GM23338 (cell line): ENCODE measurements at regions not wholly inside any gene's neighbourhood (a gene's known extent, or its start where the extent isn't known, plus 50 kb on each side); places are given as distances from the start of the nearest gene placed in this dataset.

Experiments
- ATAC-seq: fragments of 200-7000 bp; cut with Tn5 transposase; 3 replicates; pipeline ENCODE4 v1.9.1; 2020
- DNase-seq: peaks from one replicate; pipeline ENCODE4 v3.0.0-alpha.2; 2015; ENCODE audit warnings: low spot score
- H2AFZ ChIP-seq: fragments of 200-600 bp; sonication (generic); 2 replicates; pipeline ENCODE4 v1.8.0; 2016; ENCODE audit warnings: antibody characterized with exemption, mild to moderate bottlenecking, moderate library complexity
- H3F3A ChIP-seq: fragments of 200-600 bp; sonication (generic); replicated peaks from 2 replicates; pipeline ENCODE4 v1.8.0; 2017; ENCODE audit warnings: antibody characterized with exemption, mixed run types, low read depth
- H3K27ac ChIP-seq: fragments of 200-600 bp; sonication (generic); 2 replicates; pipeline ENCODE4 v1.6.1; 2016; ENCODE audit warnings: low read depth
- H3K27me3 ChIP-seq: fragments of 200-600 bp; sonication (generic); 2 replicates; pipeline ENCODE4 v1.8.0; 2016; ENCODE audit warnings: mild to moderate bottlenecking, mixed run types, moderate library complexity; ENCODE audit not compliant: insufficient read depth
- H3K36me3 ChIP-seq: fragments of 200-600 bp; sonication (generic); 2 replicates; pipeline ENCODE4 v1.8.0; 2016; ENCODE audit warnings: mild to moderate bottlenecking; ENCODE audit not compliant: insufficient read depth
- H3K4me1 ChIP-seq: fragments of 200-600 bp; sonication (generic); 2 replicates; pipeline ENCODE4 v1.8.0; 2016; ENCODE audit warnings: mild to moderate bottlenecking, moderate library complexity; ENCODE audit not compliant: insufficient read depth
- H3K4me2 ChIP-seq: fragments of 200-600 bp; sonication (generic); 2 replicates; pipeline ENCODE4 v1.7.1; 2017; ENCODE audit warnings: mixed run types
- H3K4me3 ChIP-seq: fragments of 200-600 bp; sonication (generic); 2 replicates; pipeline ENCODE4 v1.6.1; 2016; ENCODE audit warnings: mixed run types
- H3K79me2 ChIP-seq: fragments of 200-600 bp; sonication (generic); replicated peaks from 2 replicates; pipeline ENCODE4 v1.8.0; 2017; ENCODE audit warnings: mild to moderate bottlenecking; ENCODE audit not compliant: insufficient read depth
- H3K9me2 ChIP-seq: fragments of 200-600 bp; sonication (generic); 2 replicates; pipeline ENCODE4 v1.8.0; 2017; ENCODE audit not compliant: insufficient read depth
- H4K20me1 ChIP-seq: fragments of 200-600 bp; sonication (generic); replicated peaks from 2 replicates; pipeline ENCODE4 v1.8.0; 2017; ENCODE audit warnings: mild to moderate bottlenecking; ENCODE audit not compliant: insufficient read depth
- H3K27ac Mint-ChIP-seq: 2 replicates; pipeline ENCODE4 v1.8.0; 2020; ENCODE audit warnings: inconsistent platforms, mild to moderate bottlenecking, moderate library complexity, mixed read lengths
- H3K27me3 Mint-ChIP-seq: 3 replicates; pipeline ENCODE4 v1.8.0; 2022; ENCODE audit warnings: low read depth, mild to moderate bottlenecking, moderate library complexity, mixed read lengths, inconsistent platforms; ENCODE audit not compliant: insufficient read depth, poor library complexity
- H3K36me3 Mint-ChIP-seq: 3 replicates; pipeline ENCODE4 v1.8.0; 2021; ENCODE audit warnings: low read depth, mild to moderate bottlenecking, inconsistent platforms, moderate library complexity, mixed read lengths
- H3K4me1 Mint-ChIP-seq: 3 replicates; pipeline ENCODE4 v1.8.0; 2020; ENCODE audit warnings: mild to moderate bottlenecking, inconsistent platforms, mixed read lengths
- H3K4me3 Mint-ChIP-seq: 3 replicates; pipeline ENCODE4 v1.8.0; 2021; ENCODE audit warnings: moderate library complexity, mild to moderate bottlenecking, inconsistent platforms, mixed read lengths
- H3K9me3 Mint-ChIP-seq: 3 replicates; pipeline ENCODE4 v1.8.0; 2020; ENCODE audit warnings: moderate library complexity, mild to moderate bottlenecking, inconsistent platforms, mixed read lengths
- CREB1 ChIP-seq: fragments of 250-450 bp; sonication (Bioruptor Pico); IDR thresholded peaks from 2 replicates; pipeline ENCODE4 v1.5.0; 2020; ENCODE audit warnings: low read depth, mild to moderate bottlenecking, moderate library complexity
- EZH2 ChIP-seq: fragments of 200-600 bp; sonication (generic); IDR thresholded peaks from one replicate; pipeline ENCODE4 v1.8.0; 2017; ENCODE audit warnings: antibody characterized with exemption, mild to moderate bottlenecking, low read depth; ENCODE audit not compliant: unreplicated experiment
- EZH2phosphoT487 ChIP-seq: fragments of 200-600 bp; sonication (generic); IDR thresholded peaks from one replicate; pipeline ENCODE4 v1.8.1; 2018; ENCODE audit warnings: antibody characterized with exemption; ENCODE audit not compliant: unreplicated experiment
- JUNB ChIP-seq: IDR thresholded peaks from one replicate; pipeline ENCODE4 v1.6.1; 2016; ENCODE audit warnings: antibody characterized with exemption; ENCODE audit not compliant: unreplicated experiment
- POLR2AphosphoS5 ChIP-seq: IDR thresholded peaks from 2 replicates; pipeline ENCODE4 v1.6.1; 2016; ENCODE audit warnings: antibody characterized with exemption, low read depth
- ZNF114 ChIP-seq: fragments of 250-450 bp; sonication (Bioruptor Pico); IDR thresholded peaks from 2 replicates; pipeline ENCODE4 v1.5.0; 2020; ENCODE audit warnings: mild to moderate bottlenecking, moderate library complexity
- ZNF331 ChIP-seq: fragments of 250-450 bp; sonication (Bioruptor Pico); IDR thresholded peaks from 2 replicates; pipeline ENCODE4 v1.5.0; 2020; ENCODE audit warnings: low read depth, mild to moderate bottlenecking, moderate library complexity
- ZNF462 ChIP-seq: fragments of 250-450 bp; sonication (Bioruptor Pico); IDR thresholded peaks from 2 replicates; pipeline ENCODE4 v1.5.0; 2020; ENCODE audit warnings: mild to moderate bottlenecking, moderate library complexity
- TF ChIP-seq, protein P1 (sequence below): IDR thresholded peaks from 2 replicates; pipeline ENCODE4 v1.6.1; 2016; ENCODE audit warnings: antibody characterized with exemption

- peaks cover 1% of the 10 kb centered on the region for H3K27me3 Mint-ChIP-seq
- 0 out of 3 replicates have a peak, but pooled peaks cover 3% of the 10 kb centered on the region for H3K9me3 Mint-ChIP-seq
- Histone ChIP-seq H3K4me3 (no peak overlapping the region), H3F3A (no peaks in the 10 kb centered on the region), H3K9me2 (peaks cover 5% of the 10 kb centered on the region; the same call in 1 of the 2 replicates), H2AFZ (no peak overlapping the region), H4K20me1 (no peaks in the 10 kb centered on the region), H3K27ac (no peak overlapping the region), H3K79me2 (no peaks in the 10 kb centered on the region), H3K36me3 (no peaks in the 10 kb centered on the region), H3K27me3 (no peaks in the 10 kb centered on the region), H3K4me1 (no peaks in the 10 kb centered on the region), H3K4me2 (no peak overlapping the region)
- no peak overlapping the region for H3K27ac Mint-ChIP-seq
- H3K4me3 Mint-ChIP-seq = no peak overlapping the region
- DNase-seq = no peak
- no peaks in the 10 kb centered on the region for H3K4me1 Mint-ChIP-seq
- no peaks in the 10 kb centered on the region for H3K36me3 Mint-ChIP-seq
- no peak for ATAC-seq
- TF ChIP-seq EZH2phosphoT487 (no peak), CREB1 (CRISPR knock-in tag) (no peak), ZNF462 (CRISPR knock-in tag) (no peak), EZH2 (no peak)
- TF ChIP-seq, protein P1, sequence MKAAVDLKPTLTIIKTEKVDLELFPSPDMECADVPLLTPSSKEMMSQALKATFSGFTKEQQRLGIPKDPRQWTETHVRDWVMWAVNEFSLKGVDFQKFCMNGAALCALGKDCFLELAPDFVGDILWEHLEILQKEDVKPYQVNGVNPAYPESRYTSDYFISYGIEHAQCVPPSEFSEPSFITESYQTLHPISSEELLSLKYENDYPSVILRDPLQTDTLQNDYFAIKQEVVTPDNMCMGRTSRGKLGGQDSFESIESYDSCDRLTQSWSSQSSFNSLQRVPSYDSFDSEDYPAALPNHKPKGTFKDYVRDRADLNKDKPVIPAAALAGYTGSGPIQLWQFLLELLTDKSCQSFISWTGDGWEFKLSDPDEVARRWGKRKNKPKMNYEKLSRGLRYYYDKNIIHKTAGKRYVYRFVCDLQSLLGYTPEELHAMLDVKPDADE = no peak
These were observed 460.1 kb downstream of the MED13L start for GRCh38 chr12:115817389-115817788.

GRCh38 chr12:115815924-115816323 lies 461.6 kb downstream of the MED13L start:
- H3K9me2 ChIP-seq = peaks cover 11% of the 10 kb centered on the region; the same call in 1 of the 2 replicates
- H3K4me1 Mint-ChIP-seq = no peaks in the 10 kb centered on the region

More at GRCh38 chr12:115815924-115816323, 461.6 kb downstream of the MED13L start:
- H3K36me3 ChIP-seq = no peaks in the 10 kb centered on the region
- TF ChIP-seq ZNF331 (CRISPR knock-in tag) (no peak), ZNF114 (CRISPR knock-in tag) (no peak), JUNB (no peak), EZH2 (no peak), POLR2AphosphoS5 (no peak)
- no peaks in the 10 kb centered on the region for H3K36me3 Mint-ChIP-seq
- H3K27me3 Mint-ChIP-seq = peaks cover 4% of the 10 kb centered on the region
- no peaks in the 10 kb centered on the region for H3F3A ChIP-seq
- H3K9me3 Mint-ChIP-seq = peaks cover 6% of the 10 kb centered on the region; the same call in 2 of the 3 replicates
- no peak overlapping the region for H3K4me2 ChIP-seq
- no peaks in the 10 kb centered on the region for H3K27me3 ChIP-seq
- no peak overlapping the region for H3K27ac Mint-ChIP-seq
- no peak for DNase-seq
- H3K4me3 ChIP-seq = no peak overlapping the region
- no peaks in the 10 kb centered on the region for H3K79me2 ChIP-seq
- H3K4me1 ChIP-seq = no peaks in the 10 kb centered on the region
- no peak overlapping the region for H3K4me3 Mint-ChIP-seq
- H4K20me1 ChIP-seq = no peaks in the 10 kb centered on the region
- no peak overlapping the region for H2AFZ ChIP-seq
- ATAC-seq = no peak
- H3K27ac ChIP-seq = no peak overlapping the region
